ENCODE measurements at regions not wholly inside any gene's neighbourhood (a gene's known extent, or its start where the extent isn't known, plus 50 kb on each side); places are given as distances from the start of the nearest gene placed in this dataset.

GRCh38 chr1:88275259-88275862, 408.7 kb upstream of the PKN2 start:
- TF ChIP-seq CTCF (conservative IDR thresholded peaks at IDR 0.05) (no peak), ZFX (IDR thresholded peaks at IDR 0.05) (no peak)

Measured in C4-2B (cell line).